Activated CD4-positive, alpha-beta T cell treated with anti-CD3 and anti-CD28 coated beads, Interleukin-2, Interleukin-6, amounts not matched to agents 100 ng/mL and 50 ng/mL, durations not matched to agents 16 hours and 8 hours (primary cell): ENCODE measurements at regions not wholly inside any gene's neighbourhood (a gene's known extent, or its start where the extent isn't known, plus 50 kb on each side); places are given as distances from the start of the nearest gene placed in this dataset.

ENCODE experiments used
- DNase-seq: peaks from one replicate; pipeline ENCODE4 v3.0.0-alpha.2; 2020

- DNase-seq = no peak
Observed at GRCh38 chr14:100399052-100399849, 76.1 kb downstream of the SLC25A47 start.

- no peak for DNase-seq
Observed at GRCh38 chr14:100400115-100400514, 77.0 kb downstream of the SLC25A47 start.

GRCh38 chr14:100401031-100401692 lies 78.0 kb downstream of the SLC25A47 start:
- DNase-seq = no peak

GRCh38 chr14:100401792-100402191 lies 78.7 kb downstream of the SLC25A47 start:
- no peak for DNase-seq

GRCh38 chr14:100402631-100403030 lies 79.5 kb downstream of the SLC25A47 start:
- DNase-seq = no peak

GRCh38 chr14:100403105-100403504 lies 80.0 kb downstream of the SLC25A47 start:
- no peak for DNase-seq

- DNase-seq = no peak
Observed at GRCh38 chr14:100403802-100404365, 80.7 kb downstream of the SLC25A47 start.

GRCh38 chr14:100404419-100404818 lies 81.3 kb downstream of the SLC25A47 start:
- DNase-seq = no peak

- no peak for DNase-seq
Observed at GRCh38 chr14:100405760-100406455, 82.8 kb downstream of the SLC25A47 start.

GRCh38 chr14:100406505-100407131 lies 83.5 kb downstream of the SLC25A47 start:
- DNase-seq = peak; percentile 33

GRCh38 chr14:100407376-100408102 lies 84.4 kb downstream of the SLC25A47 start:
- DNase-seq = no peak

- DNase-seq = no peak
Observed at GRCh38 chr14:100408350-100409002, 85.3 kb downstream of the SLC25A47 start.

- DNase-seq = no peak
Observed at GRCh38 chr14:100409003-100409360, 85.8 kb downstream of the SLC25A47 start.

- no peak for DNase-seq
Observed at GRCh38 chr14:100409651-100410050, 86.5 kb downstream of the SLC25A47 start.

- no peak for DNase-seq
Observed at GRCh38 chr14:100410056-100410565, 87.0 kb downstream of the SLC25A47 start.

- DNase-seq = no peak
Observed at GRCh38 chr14:100413699-100414098, 90.6 kb downstream of the SLC25A47 start.

- no peak for DNase-seq
Observed at GRCh38 chr14:100415226-100415625, 92.1 kb downstream of the SLC25A47 start.

GRCh38 chr14:100416081-100416680 lies 93.0 kb downstream of the SLC25A47 start:
- DNase-seq = no peak

- DNase-seq = no peak
Observed at GRCh38 chr14:100416921-100417860, 94.1 kb downstream of the SLC25A47 start.

- DNase-seq = no peak
Observed at GRCh38 chr14:100419856-100420255, 96.7 kb downstream of the SLC25A47 start.
